MM.1S (cell line): ENCODE measurements at regions not wholly inside any gene's neighbourhood (a gene's known extent, or its start where the extent isn't known, plus 50 kb on each side); places are given as distances from the start of the nearest gene placed in this dataset.

Source experiments
- CTCF ChIP-seq: fragments of 300-600 bp; sonication (generic); IDR thresholded peaks from 2 replicates; pipeline ENCODE4 v1.5.1; 2016; ENCODE audit warnings: antibody characterized with exemption, low read length, mixed read lengths
- EZH2 ChIP-seq: fragments of 300-600 bp; sonication (generic); optimal IDR thresholded peaks from 2 replicates; pipeline ENCODE3; 2017; ENCODE audit warnings: low read depth, mild to moderate bottlenecking, antibody characterized with exemption, low read length, mixed read lengths

- no peak for TF ChIP-seq CTCF
- no peak for TF ChIP-seq EZH2
Observed at GRCh38 chr14:43369710-43370564, 1137.1 kb downstream of the FSCB start.
